ENCODE measurements at regions not wholly inside any gene's neighbourhood (a gene's known extent, or its start where the extent isn't known, plus 50 kb on each side); places are given as distances from the start of the nearest gene placed in this dataset.

- intact Hi-C loops (cut with DNase I), result no loop called here
- DNase-seq, result no peak
Observed at GRCh38 chr14:25911831-25912230, 686.0 kb downstream of the NOVA1 start.

- intact Hi-C loops (cut with DNase I), result no loop called here
- DNase-seq, result no peak
Observed at GRCh38 chr14:25909045-25909747, 688.6 kb downstream of the NOVA1 start.

- intact Hi-C loops (cut with DNase I), result no loop called here
- peak in 1 of 42 donors; percentile 29 for DNase-seq
Observed at GRCh38 chr14:25908277-25909044, 689.4 kb downstream of the NOVA1 start.

DNA sequence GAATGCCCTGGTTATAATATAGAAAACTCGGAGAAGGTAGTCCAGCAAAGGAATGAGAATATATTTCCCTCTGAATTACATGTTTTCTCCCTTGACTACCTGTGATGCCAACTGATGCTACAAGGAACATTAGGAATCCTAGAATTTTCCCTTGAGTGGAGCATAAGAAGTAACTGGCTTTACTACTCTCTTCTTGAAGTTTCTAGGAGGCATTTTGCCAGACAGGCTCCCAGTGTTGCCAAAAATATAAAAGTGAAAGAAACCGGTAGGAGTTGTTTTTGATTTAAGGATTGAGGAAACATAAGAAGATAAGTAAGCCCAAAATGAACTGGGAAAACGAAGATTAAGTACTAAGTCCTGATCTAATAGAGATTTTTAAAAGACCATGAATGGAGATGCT, 693.4 kb downstream of the NOVA1 start:
- DNase-seq, result no peak
- intact Hi-C loops (cut with DNase I), result no loop called here

GRCh38 chr14:25899197-25899596, 698.6 kb downstream of the NOVA1 start:
- DNase-seq, result no peak
- intact Hi-C loops (cut with DNase I), result no loop called here

- DNase-seq, result no peak
- intact Hi-C loops (cut with DNase I), result no loop called here
Observed at GRCh38 chr14:25896777-25897176, 701.1 kb downstream of the NOVA1 start.

GRCh38 chr14:25895740-25896139, 702.1 kb downstream of the NOVA1 start:
- DNase-seq, result no peak
- intact Hi-C loops (cut with DNase I), result no loop called here

- DNase-seq, result peak in 4 of 42 donors; percentile 14 to 17 (median 15)
- intact Hi-C loops (cut with DNase I), result no loop called here
Observed at GRCh38 chr14:25887251-25887878, 710.5 kb downstream of the NOVA1 start.

DNA sequence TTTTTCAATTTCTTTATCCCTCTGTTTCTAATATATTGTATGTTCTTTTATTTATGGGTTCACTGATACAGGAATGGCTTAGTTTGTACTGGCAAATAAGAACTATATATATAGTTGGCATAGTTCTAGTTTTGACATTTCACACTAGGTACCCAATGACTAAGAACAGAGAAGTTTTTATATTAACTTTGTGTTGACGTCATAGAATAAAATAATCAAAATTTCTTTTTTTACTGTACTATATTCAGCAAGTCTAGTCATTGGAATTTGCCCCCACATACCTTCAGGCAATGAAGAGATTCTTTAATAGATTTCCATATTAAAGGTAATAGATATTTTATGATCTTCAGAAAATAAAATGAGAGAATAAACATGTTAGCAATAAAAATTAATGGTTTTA, 713.2 kb downstream of the NOVA1 start:
- no peak for DNase-seq
- intact Hi-C loops (cut with DNase I), result no loop called here

DNA sequence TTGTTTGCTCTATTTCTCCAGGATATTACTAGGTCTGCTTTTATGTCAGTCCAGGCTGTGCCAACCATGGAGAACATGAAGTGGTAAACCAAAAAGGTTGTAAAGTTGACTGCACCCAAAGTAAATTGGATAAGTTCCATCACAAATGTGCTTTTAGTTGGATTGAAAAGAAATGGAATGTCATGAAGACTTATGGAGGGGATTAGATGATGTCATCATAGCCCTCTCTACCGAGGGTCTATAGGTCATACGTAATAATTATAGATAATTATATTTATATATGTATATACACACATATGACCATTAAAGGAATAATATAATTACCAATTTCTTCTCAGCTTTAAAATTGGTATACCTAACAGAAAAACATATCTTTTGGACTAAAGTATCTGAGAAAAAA, 714.9 kb downstream of the NOVA1 start:
- intact Hi-C loops (cut with DNase I), result no loop called here
- no peak for DNase-seq

- intact Hi-C loops (cut with DNase I), result no loop called here
- no peak for DNase-seq
Observed at GRCh38 chr14:25875475-25875874, 722.4 kb downstream of the NOVA1 start.

DNA sequence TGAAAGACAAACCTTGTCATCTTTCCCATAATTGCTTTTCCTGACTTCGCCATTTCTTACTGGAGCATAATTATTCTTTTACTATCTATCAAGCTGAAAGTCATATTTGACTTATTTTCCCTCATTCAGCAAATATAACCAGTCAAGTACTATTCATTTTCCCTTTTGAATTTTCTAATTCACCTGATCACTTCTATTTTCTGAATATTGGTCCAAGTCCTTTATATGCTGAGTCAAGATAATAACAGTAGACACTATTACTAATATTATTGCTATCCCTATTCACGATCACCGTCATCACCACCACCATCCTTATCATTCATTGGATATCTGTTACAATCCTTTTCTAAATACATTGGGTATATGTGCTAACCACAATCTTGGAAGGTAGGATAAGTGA, 728.0 kb downstream of the NOVA1 start:
- DNase-seq, result no peak
- intact Hi-C loops (cut with DNase I), result no loop called here

DNA sequence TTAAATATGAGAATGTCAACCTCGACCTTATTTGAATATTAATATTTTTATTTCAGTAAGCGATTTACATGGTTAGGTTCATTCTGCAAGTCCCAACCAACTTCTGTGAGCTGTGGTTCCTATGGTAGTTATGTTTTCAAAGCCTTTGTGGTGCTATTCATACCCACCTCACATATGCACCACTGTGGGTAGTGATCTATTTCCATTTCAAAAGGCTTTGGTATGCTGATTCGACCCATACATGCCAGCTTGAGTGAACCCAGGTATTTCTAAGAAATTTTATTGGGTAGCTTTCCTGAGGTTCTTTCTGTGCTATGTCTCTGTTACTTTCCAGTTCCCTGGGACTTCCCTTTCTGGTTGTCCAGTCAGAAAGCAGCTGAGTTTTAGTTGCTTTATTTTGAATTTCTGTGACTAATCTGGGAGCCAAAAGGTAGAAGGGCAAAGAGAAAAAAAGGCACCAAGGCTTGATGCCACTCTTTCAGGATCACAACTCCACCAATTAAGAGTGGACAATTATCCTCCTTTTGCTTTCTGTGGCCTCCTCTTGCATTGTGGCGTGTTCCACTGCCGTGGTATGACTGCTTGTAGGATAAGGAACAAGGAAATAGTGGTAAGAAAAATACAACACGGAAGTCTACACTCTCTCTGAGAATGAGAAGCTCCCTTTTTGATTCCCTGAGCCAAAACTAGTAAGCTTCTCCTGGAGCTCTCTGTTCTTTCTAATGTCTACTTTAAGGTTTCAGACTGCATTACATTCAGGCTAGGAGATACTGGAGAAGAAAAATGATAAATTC, 729.1 kb downstream of the NOVA1 start:
- intact Hi-C loops (cut with DNase I), result no loop called here

DNA sequence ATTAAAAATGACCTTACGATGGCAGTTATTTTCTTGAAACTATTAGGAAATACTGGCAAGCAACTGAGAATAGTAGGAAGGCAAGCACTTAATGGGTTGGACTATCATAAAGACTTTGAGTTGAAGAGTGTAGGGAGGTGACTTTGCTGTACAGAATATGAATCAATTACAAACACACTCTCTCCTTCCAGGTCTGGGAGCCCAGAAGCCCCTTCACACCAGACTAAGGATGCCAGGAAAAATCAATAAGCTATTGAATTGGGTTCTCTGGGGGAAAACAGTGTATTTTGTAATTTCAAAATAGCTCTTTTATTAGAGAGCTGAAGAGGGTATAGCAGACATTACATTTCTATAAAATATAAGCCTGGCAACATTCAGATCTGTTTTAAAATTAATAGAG, 736.4 kb downstream of the NOVA1 start:
- intact Hi-C loops (cut with DNase I), result no loop called here

More for the DNA sequence above, 729.1 kb downstream of the NOVA1 start:
- no peak for DNase-seq

DNA sequence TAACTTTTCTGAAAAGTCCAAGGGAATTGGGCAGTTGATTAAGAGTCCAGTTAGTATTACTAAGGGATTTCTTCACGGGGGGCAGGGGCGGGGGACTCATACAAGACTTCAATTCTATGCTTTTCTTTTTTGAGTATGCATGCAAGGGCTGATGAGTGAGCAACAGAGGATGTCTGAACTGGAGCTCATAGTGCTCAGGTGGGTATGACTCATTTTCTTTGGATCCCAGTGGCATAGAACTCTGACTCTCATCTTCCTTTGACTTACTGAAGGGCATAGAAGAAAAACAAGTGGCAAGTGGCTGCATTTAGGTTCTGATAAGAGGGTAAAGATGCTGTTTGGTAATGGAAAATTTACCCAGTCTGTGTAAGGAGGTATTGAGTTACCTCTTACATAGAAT, 749.2 kb downstream of the NOVA1 start:
- intact Hi-C loops (cut with DNase I), result no loop called here
- DNase-seq, result peak in 11 of 42 donors; percentile 7 to 61 (median 23)

More for the DNA sequence above, 736.4 kb downstream of the NOVA1 start:
- no peak for DNase-seq

- intact Hi-C loops (cut with DNase I), result no loop called here
- DNase-seq, result no peak
Observed at GRCh38 chr14:25846246-25846645, 751.6 kb downstream of the NOVA1 start.

DNA sequence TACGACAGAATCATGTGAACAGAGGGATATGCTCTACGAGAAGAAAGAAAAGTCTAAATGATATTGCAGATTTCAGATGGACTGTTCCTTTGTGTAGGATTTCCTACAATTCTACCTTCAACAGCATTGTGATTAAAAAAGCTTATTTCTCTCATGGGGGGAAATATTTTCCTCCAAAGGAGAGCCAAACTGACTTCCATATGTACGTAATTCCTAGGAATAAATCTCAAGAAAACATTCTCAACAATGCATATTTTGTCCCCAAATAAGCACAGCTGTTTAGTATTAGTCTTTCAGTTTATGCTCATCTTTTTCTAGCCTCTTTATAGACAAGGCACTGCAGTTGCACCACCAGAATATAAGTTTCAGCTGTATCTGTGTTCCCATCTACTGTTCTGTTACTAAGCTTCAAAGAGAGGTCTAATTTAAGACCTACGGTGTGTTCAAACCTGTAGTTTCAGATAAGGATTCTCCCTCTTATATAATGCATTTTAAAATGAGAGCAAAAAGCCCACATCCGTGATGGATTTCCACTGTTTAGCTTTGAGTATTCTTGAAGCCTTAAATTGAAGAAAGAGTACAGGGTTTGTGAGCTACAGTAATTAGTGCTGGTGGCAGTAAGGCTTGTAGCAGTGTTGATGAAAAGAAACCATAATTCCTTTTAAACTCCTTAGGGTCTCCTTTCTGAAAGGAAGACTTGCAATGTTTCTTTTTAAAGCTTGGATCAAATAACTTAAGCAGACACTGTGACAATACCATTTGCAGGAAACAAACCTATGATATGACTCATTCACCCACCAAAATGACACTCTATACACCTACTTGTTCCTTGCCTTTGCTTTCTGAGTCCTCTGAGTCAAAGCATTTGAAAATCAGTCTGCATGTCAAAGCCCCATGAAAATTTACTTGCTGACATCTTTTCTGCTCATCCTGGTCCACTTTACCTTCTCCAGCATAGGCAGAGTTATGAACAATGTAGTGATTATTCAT, 754.1 kb downstream of the NOVA1 start:
- intact Hi-C loops (cut with DNase I), result no loop called here
- peak in 3 of 42 donors; percentile 9 to 24 (median 11) for DNase-seq

DNA sequence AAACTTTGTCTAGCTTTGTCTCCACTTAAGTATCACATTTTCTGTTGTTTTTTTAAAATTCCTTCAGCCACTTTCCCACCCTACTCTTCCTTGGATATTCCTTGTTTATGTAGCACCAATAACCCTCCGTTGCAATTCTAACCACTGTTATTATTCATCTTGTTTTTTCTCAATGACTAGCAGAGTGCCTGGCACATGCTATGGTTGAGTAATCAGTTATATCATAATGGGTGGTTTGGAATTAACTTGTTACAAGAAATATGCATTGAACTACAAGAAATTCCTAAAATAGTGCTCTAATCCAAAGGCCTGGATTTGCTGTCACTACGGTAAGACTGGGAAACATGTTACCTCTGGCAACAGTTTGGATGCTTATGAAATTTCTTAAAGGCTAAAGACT, 756.6 kb downstream of the NOVA1 start:
- intact Hi-C loops (cut with DNase I), result no loop called here
- DNase-seq, result no peak

Measured in head of caudate nucleus (tissue), 42 donors.